ENCODE measurements at regions not wholly inside any gene's neighbourhood (a gene's known extent, or its start where the extent isn't known, plus 50 kb on each side); places are given as distances from the start of the nearest gene placed in this dataset.

- no peak for TF ChIP-seq CTCF (IDR thresholded peaks at IDR 0.05)
- TF ChIP-seq POLR2A (IDR thresholded peaks at IDR 0.05), result no peak
- H3K27ac ChIP-seq, result no peak overlapping the region
- H3K9me3 ChIP-seq, result no peaks in the 10 kb centered on the region
- H3K4me1 ChIP-seq, result no peaks in the 10 kb centered on the region
- no peak overlapping the region for H3K4me3 ChIP-seq (replicated peaks in 1 of 3)
- no peak for DNase-seq
- no peaks in the 10 kb centered on the region for H3K36me3 ChIP-seq
- no peaks in the 10 kb centered on the region for H3K27me3 ChIP-seq
- intact Hi-C loops (cut with DNase I), result no loop called here
Measured at GRCh38 chr11:104624021-104624420, 274.2 kb downstream of the CASP12 start.

- H3K27me3 ChIP-seq, result no peaks in the 10 kb centered on the region
- no peaks in the 10 kb centered on the region for H3K4me1 ChIP-seq
- H3K27ac ChIP-seq, result no peak overlapping the region
- no peak overlapping the region for H3K4me3 ChIP-seq (replicated peaks in 1 of 3)
- no peaks in the 10 kb centered on the region for H3K9me3 ChIP-seq
- H3K36me3 ChIP-seq, result no peaks in the 10 kb centered on the region
- WGBS, 2 donors, result 66 to 69% methylated on average over 1 of the region's 1 CpG
- TF ChIP-seq POLR2A (IDR thresholded peaks at IDR 0.05) (no peak), CTCF (IDR thresholded peaks at IDR 0.05) (no peak)
- intact Hi-C loops (cut with DNase I), result no loop called here
- DNase-seq, result no peak
Measured at GRCh38 chr11:104623518-104623917, 274.7 kb downstream of the CASP12 start.

GRCh38 chr11:104620991-104621390 lies 277.3 kb downstream of the CASP12 start:
- DNase-seq, result no peak
- intact Hi-C loops (cut with DNase I), result no loop called here
- 49 to 71% methylated on average over 1 of the region's 1 CpG for WGBS, 2 donors

GRCh38 chr11:104619751-104620150 lies 278.5 kb downstream of the CASP12 start:
- no peaks in the 10 kb centered on the region for H3K27me3 ChIP-seq
- WGBS, 2 donors, result 68 to 70% methylated on average over 3 of the region's 3 CpGs
- H3K4me3 ChIP-seq (replicated peaks in 1 of 3), result no peak overlapping the region
- H3K27ac ChIP-seq, result no peak overlapping the region
- intact Hi-C loops (cut with DNase I), result no loop called here
- TF ChIP-seq CTCF (IDR thresholded peaks at IDR 0.05) (no peak), POLR2A (IDR thresholded peaks at IDR 0.05) (no peak)
- no peaks in the 10 kb centered on the region for H3K4me1 ChIP-seq
- H3K9me3 ChIP-seq, result no peaks in the 10 kb centered on the region
- no peaks in the 10 kb centered on the region for H3K36me3 ChIP-seq
- no peak for DNase-seq

More at GRCh38 chr11:104620991-104621390, 277.3 kb downstream of the CASP12 start:
- no peaks in the 10 kb centered on the region for H3K27me3 ChIP-seq
- H3K4me1 ChIP-seq, result no peaks in the 10 kb centered on the region
- no peak overlapping the region for H3K4me3 ChIP-seq (replicated peaks in 1 of 3)
- no peaks in the 10 kb centered on the region for H3K9me3 ChIP-seq
- TF ChIP-seq CTCF (IDR thresholded peaks at IDR 0.05), result no peak
- TF ChIP-seq POLR2A (IDR thresholded peaks at IDR 0.05), result no peak
- no peak overlapping the region for H3K27ac ChIP-seq
- no peaks in the 10 kb centered on the region for H3K36me3 ChIP-seq

GRCh38 chr11:104618954-104619353 lies 279.3 kb downstream of the CASP12 start:
- H3K36me3 ChIP-seq, result no peaks in the 10 kb centered on the region
- H3K4me3 ChIP-seq (replicated peaks in 1 of 3), result no peak overlapping the region
- no peaks in the 10 kb centered on the region for H3K9me3 ChIP-seq
- 65 to 77% methylated on average over 4 of the region's 4 CpGs for WGBS, 2 donors
- no peaks in the 10 kb centered on the region for H3K27me3 ChIP-seq
- H3K27ac ChIP-seq, result no peak overlapping the region
- intact Hi-C loops (cut with DNase I), result no loop called here
- TF ChIP-seq POLR2A (IDR thresholded peaks at IDR 0.05), result no peak
- no peak for TF ChIP-seq CTCF (IDR thresholded peaks at IDR 0.05)
- H3K4me1 ChIP-seq, result no peaks in the 10 kb centered on the region
- DNase-seq, result no peak
